ENCODE measurements at regions not wholly inside any gene's neighbourhood (a gene's known extent, or its start where the extent isn't known, plus 50 kb on each side); places are given as distances from the start of the nearest gene placed in this dataset.

GRCh38 chr15:96807361-96807760, 476.9 kb downstream of the NR2F2 start:
- Histone ChIP-seq H4K20me1 (ENCODE audit: insufficient read depth, low read length) (no peaks in the 10 kb centered on the region), H3K4me2 (ENCODE audit: low read length) (no peak overlapping the region), H3K4me1 (ENCODE audit: low read length) (no peaks in the 10 kb centered on the region), H3K27ac (ENCODE audit: low read length) (no peak overlapping the region), H3K36me3 (replicated peaks; ENCODE audit: low read depth, low read length) (no peaks in the 10 kb centered on the region), H2AFZ (ENCODE audit: low read depth, low read length) (no peak overlapping the region), H3K27me3 (ENCODE audit: low read depth, low read length) (no peaks in the 10 kb centered on the region), H3K4me3 (ENCODE audit: low read length) (no peak overlapping the region), H3K9me3 (ENCODE audit: insufficient read depth, low read length) (no peaks in the 10 kb centered on the region), H3K79me2 (ENCODE audit: low read length) (no peaks in the 10 kb centered on the region), H3K9ac (ENCODE audit: low read length) (no peak overlapping the region)
- TF ChIP-seq EZH2phosphoT487 (IDR thresholded peaks at IDR 0.05; ENCODE audit: low read depth) = no peak
- TF ChIP-seq CTCF (IDR thresholded peaks at IDR 0.05; ENCODE audit: low read depth, low read length) = no peak

- no peak overlapping the region for H3K27ac ChIP-seq (ENCODE audit: low read length)
- no peaks in the 10 kb centered on the region for H3K79me2 ChIP-seq (ENCODE audit: low read length)
- no peak overlapping the region for H3K9ac ChIP-seq (ENCODE audit: low read length)
- H3K4me1 ChIP-seq (ENCODE audit: low read length) = no peaks in the 10 kb centered on the region
- H2AFZ ChIP-seq (ENCODE audit: low read depth, low read length) = no peak overlapping the region
- H3K4me3 ChIP-seq (ENCODE audit: low read length) = no peak overlapping the region
- H4K20me1 ChIP-seq (ENCODE audit: insufficient read depth, low read length) = no peaks in the 10 kb centered on the region
- no peak overlapping the region for H3K4me2 ChIP-seq (ENCODE audit: low read length)
- H3K36me3 ChIP-seq (replicated peaks; ENCODE audit: low read depth, low read length) = no peaks in the 10 kb centered on the region
- no peaks in the 10 kb centered on the region for H3K9me3 ChIP-seq (ENCODE audit: insufficient read depth, low read length)
- no peaks in the 10 kb centered on the region for H3K27me3 ChIP-seq (ENCODE audit: low read depth, low read length)
- TF ChIP-seq EZH2phosphoT487 (IDR thresholded peaks at IDR 0.05; ENCODE audit: low read depth) = no peak
- TF ChIP-seq CTCF (IDR thresholded peaks at IDR 0.05; ENCODE audit: low read depth, low read length) = no peak
Observed at GRCh38 chr15:96817900-96818299, 487.4 kb downstream of the NR2F2 start.

- TF ChIP-seq CTCF (IDR thresholded peaks at IDR 0.05; ENCODE audit: low read depth, low read length) = no peak
- no peak for TF ChIP-seq EZH2phosphoT487 (IDR thresholded peaks at IDR 0.05; ENCODE audit: low read depth)
Observed at GRCh38 chr15:96818861-96819260, 488.4 kb downstream of the NR2F2 start.

GRCh38 chr15:96827981-96828380, 497.5 kb downstream of the NR2F2 start:
- H3K9me3 ChIP-seq (ENCODE audit: insufficient read depth, low read length) = no peaks in the 10 kb centered on the region
- no peak overlapping the region for H3K9ac ChIP-seq (ENCODE audit: low read length)
- H3K27me3 ChIP-seq (ENCODE audit: low read depth, low read length) = no peaks in the 10 kb centered on the region
- H3K4me2 ChIP-seq (ENCODE audit: low read length) = no peak overlapping the region
- H3K4me3 ChIP-seq (ENCODE audit: low read length) = no peak overlapping the region
- no peaks in the 10 kb centered on the region for H4K20me1 ChIP-seq (ENCODE audit: insufficient read depth, low read length)
- H2AFZ ChIP-seq (ENCODE audit: low read depth, low read length) = no peak overlapping the region
- TF ChIP-seq EZH2phosphoT487 (IDR thresholded peaks at IDR 0.05; ENCODE audit: low read depth) (no peak), CTCF (IDR thresholded peaks at IDR 0.05; ENCODE audit: low read depth, low read length) (no peak)
- no peaks in the 10 kb centered on the region for H3K79me2 ChIP-seq (ENCODE audit: low read length)
- H3K36me3 ChIP-seq (replicated peaks; ENCODE audit: low read depth, low read length) = no peaks in the 10 kb centered on the region
- H3K4me1 ChIP-seq (ENCODE audit: low read length) = no peaks in the 10 kb centered on the region
- no peak overlapping the region for H3K27ac ChIP-seq (ENCODE audit: low read length)

More at GRCh38 chr15:96818861-96819260, 488.4 kb downstream of the NR2F2 start:
- Histone ChIP-seq H3K4me3 (ENCODE audit: low read length) (no peak overlapping the region), H2AFZ (ENCODE audit: low read depth, low read length) (no peak overlapping the region), H4K20me1 (ENCODE audit: insufficient read depth, low read length) (no peaks in the 10 kb centered on the region), H3K9ac (ENCODE audit: low read length) (no peak overlapping the region), H3K36me3 (replicated peaks; ENCODE audit: low read depth, low read length) (no peaks in the 10 kb centered on the region), H3K4me1 (ENCODE audit: low read length) (no peaks in the 10 kb centered on the region), H3K4me2 (ENCODE audit: low read length) (no peak overlapping the region), H3K9me3 (ENCODE audit: insufficient read depth, low read length) (no peaks in the 10 kb centered on the region), H3K27me3 (ENCODE audit: low read depth, low read length) (no peaks in the 10 kb centered on the region), H3K27ac (ENCODE audit: low read length) (no peak overlapping the region), H3K79me2 (ENCODE audit: low read length) (no peaks in the 10 kb centered on the region)

All from OCI-LY3 (cell line).